ENCODE measurements at regions not wholly inside any gene's neighbourhood (a gene's known extent, or its start where the extent isn't known, plus 50 kb on each side); places are given as distances from the start of the nearest gene placed in this dataset.

GRCh38 chr20:24340933-24341332, 128.5 kb upstream of the SYNDIG1 start:
- Histone ChIP-seq H3K27me3 (no peaks in the 10 kb centered on the region), H3K4me3 (no peak overlapping the region), H3K27ac (no peak overlapping the region), H3K36me3 (replicated peaks in 1 of 2) (no peaks in the 10 kb centered on the region), H3K9me3 (replicated peaks in 1 of 3) (no peaks in the 10 kb centered on the region), H3K4me1 (replicated peaks in 1 of 2) (no peaks in the 10 kb centered on the region)
- 88 to 94% (median 89%) methylated on average over 2 of the region's 2 CpGs for WGBS, 4 donors
- DNase-seq, result no peak
- TF ChIP-seq CTCF (IDR thresholded peaks at IDR 0.05), result no peak
- no peak for TF ChIP-seq POLR2A (IDR thresholded peaks at IDR 0.05)
- intact Hi-C loops (cut with DNase I), result loop anchor here in 1 of 2 donors (10.0 kb wide), 1 partner anchor 356 kb away; the partner anchor contains the start of gene GGTLC1

- WGBS, 4 donors, result 60 to 69% (median 63%) methylated on average over 5 of the region's 5 CpGs
- Histone ChIP-seq H3K27ac (no peak overlapping the region), H3K9me3 (replicated peaks in 1 of 3) (no peaks in the 10 kb centered on the region), H3K27me3 (no peaks in the 10 kb centered on the region), H3K4me3 (no peak overlapping the region), H3K36me3 (replicated peaks in 1 of 2) (no peaks in the 10 kb centered on the region), H3K4me1 (replicated peaks in 1 of 2) (no peaks in the 10 kb centered on the region)
- DNase-seq, result no peak
- intact Hi-C loops (cut with DNase I), result no loop called here
- no peak for TF ChIP-seq POLR2A (IDR thresholded peaks at IDR 0.05)
Measured at GRCh38 chr20:24339210-24339641, 130.2 kb upstream of the SYNDIG1 start.

- H3K27ac ChIP-seq, result no peak overlapping the region
- H3K4me1 ChIP-seq (replicated peaks in 1 of 2), result no peaks in the 10 kb centered on the region
- H3K36me3 ChIP-seq (replicated peaks in 1 of 2), result no peaks in the 10 kb centered on the region
- no peaks in the 10 kb centered on the region for H3K27me3 ChIP-seq
- DNase-seq, result no peak
- TF ChIP-seq CTCF (IDR thresholded peaks at IDR 0.05) (no peak), POLR2A (IDR thresholded peaks at IDR 0.05) (no peak)
- H3K4me3 ChIP-seq, result no peak overlapping the region
- no peaks in the 10 kb centered on the region for H3K9me3 ChIP-seq (replicated peaks in 1 of 3)
- 72 to 81% (median 76%) methylated on average over 2 to 5 of the region's 5 CpGs for WGBS, 4 donors
- intact Hi-C loops (cut with DNase I), result no loop called here
Measured at GRCh38 chr20:24337551-24337950, 131.9 kb upstream of the SYNDIG1 start.

GRCh38 chr20:24337069-24337468, 132.4 kb upstream of the SYNDIG1 start:
- H3K27ac ChIP-seq, result no peak overlapping the region
- no peaks in the 10 kb centered on the region for H3K27me3 ChIP-seq
- no peaks in the 10 kb centered on the region for H3K9me3 ChIP-seq (replicated peaks in 1 of 3)
- intact Hi-C loops (cut with DNase I), result no loop called here
- H3K4me3 ChIP-seq, result no peak overlapping the region
- TF ChIP-seq CTCF (IDR thresholded peaks at IDR 0.05) (no peak), POLR2A (IDR thresholded peaks at IDR 0.05) (no peak)
- no peaks in the 10 kb centered on the region for H3K36me3 ChIP-seq (replicated peaks in 1 of 2)
- WGBS, 4 donors, result 49 to 59% (median 53%) methylated on average over 4 of the region's 4 CpGs
- DNase-seq, result no peak
- H3K4me1 ChIP-seq (replicated peaks in 1 of 2), result no peaks in the 10 kb centered on the region

- TF ChIP-seq CTCF (IDR thresholded peaks at IDR 0.05) (no peak), POLR2A (IDR thresholded peaks at IDR 0.05) (no peak)
- Histone ChIP-seq H3K36me3 (replicated peaks in 1 of 2) (no peaks in the 10 kb centered on the region), H3K4me1 (replicated peaks in 1 of 2) (no peaks in the 10 kb centered on the region), H3K4me3 (no peak overlapping the region), H3K27me3 (no peaks in the 10 kb centered on the region), H3K9me3 (replicated peaks in 1 of 3) (no peaks in the 10 kb centered on the region), H3K27ac (no peak overlapping the region)
- intact Hi-C loops (cut with DNase I), result no loop called here
- WGBS, 4 donors, result 79 to 88% (median 80%) methylated on average over 2 of the region's 2 CpGs
- DNase-seq, result no peak
Measured at GRCh38 chr20:24334830-24335229, 134.6 kb upstream of the SYNDIG1 start.
